GM23338 (cell line): ENCODE measurements at regions not wholly inside any gene's neighbourhood (a gene's known extent, or its start where the extent isn't known, plus 50 kb on each side); places are given as distances from the start of the nearest gene placed in this dataset.
A peak's percentile ranks its signal among the peaks of the same experiment; 100 is the strongest.

Source experiments
- ATAC-seq: fragments of 200-7000 bp; cut with Tn5 transposase; 3 replicates; pipeline ENCODE4 v1.9.1; 2020
- DNase-seq: peaks from one replicate; pipeline ENCODE4 v3.0.0-alpha.2; 2015; ENCODE audit warnings: low spot score
- H2AFZ ChIP-seq: fragments of 200-600 bp; sonication (generic); 2 replicates; pipeline ENCODE4 v1.8.0; 2016; ENCODE audit warnings: antibody characterized with exemption, mild to moderate bottlenecking, moderate library complexity
- H3F3A ChIP-seq: fragments of 200-600 bp; sonication (generic); replicated peaks from 2 replicates; pipeline ENCODE4 v1.8.0; 2017; ENCODE audit warnings: antibody characterized with exemption, mixed run types, low read depth
- H3K27ac ChIP-seq: fragments of 200-600 bp; sonication (generic); 2 replicates; pipeline ENCODE4 v1.6.1; 2016; ENCODE audit warnings: low read depth
- H3K27me3 ChIP-seq: fragments of 200-600 bp; sonication (generic); 2 replicates; pipeline ENCODE4 v1.8.0; 2016; ENCODE audit warnings: mild to moderate bottlenecking, mixed run types, moderate library complexity; ENCODE audit not compliant: insufficient read depth
- H3K36me3 ChIP-seq: fragments of 200-600 bp; sonication (generic); 2 replicates; pipeline ENCODE4 v1.8.0; 2016; ENCODE audit warnings: mild to moderate bottlenecking; ENCODE audit not compliant: insufficient read depth
- H3K4me1 ChIP-seq: fragments of 200-600 bp; sonication (generic); 2 replicates; pipeline ENCODE4 v1.8.0; 2016; ENCODE audit warnings: mild to moderate bottlenecking, moderate library complexity; ENCODE audit not compliant: insufficient read depth
- H3K4me2 ChIP-seq: fragments of 200-600 bp; sonication (generic); 2 replicates; pipeline ENCODE4 v1.7.1; 2017; ENCODE audit warnings: mixed run types
- H3K4me3 ChIP-seq: fragments of 200-600 bp; sonication (generic); 2 replicates; pipeline ENCODE4 v1.6.1; 2016; ENCODE audit warnings: mixed run types
- H3K79me2 ChIP-seq: fragments of 200-600 bp; sonication (generic); replicated peaks from 2 replicates; pipeline ENCODE4 v1.8.0; 2017; ENCODE audit warnings: mild to moderate bottlenecking; ENCODE audit not compliant: insufficient read depth
- H3K9me2 ChIP-seq: fragments of 200-600 bp; sonication (generic); 2 replicates; pipeline ENCODE4 v1.8.0; 2017; ENCODE audit not compliant: insufficient read depth
- H4K20me1 ChIP-seq: fragments of 200-600 bp; sonication (generic); replicated peaks from 2 replicates; pipeline ENCODE4 v1.8.0; 2017; ENCODE audit warnings: mild to moderate bottlenecking; ENCODE audit not compliant: insufficient read depth
- H3K27ac Mint-ChIP-seq: 2 replicates; pipeline ENCODE4 v1.8.0; 2020; ENCODE audit warnings: inconsistent platforms, mild to moderate bottlenecking, moderate library complexity, mixed read lengths
- H3K27me3 Mint-ChIP-seq: 3 replicates; pipeline ENCODE4 v1.8.0; 2022; ENCODE audit warnings: low read depth, mild to moderate bottlenecking, moderate library complexity, mixed read lengths, inconsistent platforms; ENCODE audit not compliant: insufficient read depth, poor library complexity
- H3K36me3 Mint-ChIP-seq: 3 replicates; pipeline ENCODE4 v1.8.0; 2021; ENCODE audit warnings: low read depth, mild to moderate bottlenecking, inconsistent platforms, moderate library complexity, mixed read lengths
- H3K4me1 Mint-ChIP-seq: 3 replicates; pipeline ENCODE4 v1.8.0; 2020; ENCODE audit warnings: mild to moderate bottlenecking, inconsistent platforms, mixed read lengths
- H3K4me3 Mint-ChIP-seq: 3 replicates; pipeline ENCODE4 v1.8.0; 2021; ENCODE audit warnings: moderate library complexity, mild to moderate bottlenecking, inconsistent platforms, mixed read lengths
- H3K9me3 Mint-ChIP-seq: 3 replicates; pipeline ENCODE4 v1.8.0; 2020; ENCODE audit warnings: moderate library complexity, mild to moderate bottlenecking, inconsistent platforms, mixed read lengths
- CREB1 ChIP-seq: fragments of 250-450 bp; sonication (Bioruptor Pico); IDR thresholded peaks from 2 replicates; pipeline ENCODE4 v1.5.0; 2020; ENCODE audit warnings: low read depth, mild to moderate bottlenecking, moderate library complexity
- CTCF ChIP-seq, 2 experiments: fragments of 200-600 bp in 1 of 2; sonication (generic) in 1 of 2; conservative IDR thresholded peaks; 2 replicates each; pipeline versions ENCODE4 v1.5.1 to v1.6.1; 2016 to 2017; ENCODE audit warnings: antibody characterized with exemption in 2 of 2, low read depth in 2 of 2, mild to moderate bottlenecking in 2 of 2, moderate library complexity in 1 of 2
- EZH2 ChIP-seq: fragments of 200-600 bp; sonication (generic); IDR thresholded peaks from one replicate; pipeline ENCODE4 v1.8.0; 2017; ENCODE audit warnings: antibody characterized with exemption, mild to moderate bottlenecking, low read depth; ENCODE audit not compliant: unreplicated experiment
- EZH2phosphoT487 ChIP-seq: fragments of 200-600 bp; sonication (generic); IDR thresholded peaks from one replicate; pipeline ENCODE4 v1.8.1; 2018; ENCODE audit warnings: antibody characterized with exemption; ENCODE audit not compliant: unreplicated experiment
- JUNB ChIP-seq: IDR thresholded peaks from one replicate; pipeline ENCODE4 v1.6.1; 2016; ENCODE audit warnings: antibody characterized with exemption; ENCODE audit not compliant: unreplicated experiment
- REST ChIP-seq: IDR thresholded peaks from one replicate; pipeline ENCODE4 v1.6.1; 2018; ENCODE audit warnings: antibody characterized with exemption; ENCODE audit not compliant: unreplicated experiment
- ZNF114 ChIP-seq: fragments of 250-450 bp; sonication (Bioruptor Pico); IDR thresholded peaks from 2 replicates; pipeline ENCODE4 v1.5.0; 2020; ENCODE audit warnings: mild to moderate bottlenecking, moderate library complexity
- ZNF331 ChIP-seq: fragments of 250-450 bp; sonication (Bioruptor Pico); IDR thresholded peaks from 2 replicates; pipeline ENCODE4 v1.5.0; 2020; ENCODE audit warnings: low read depth, mild to moderate bottlenecking, moderate library complexity
- TF ChIP-seq, protein P1 (sequence below): IDR thresholded peaks from 2 replicates; pipeline ENCODE4 v1.6.1; 2016; ENCODE audit warnings: antibody characterized with exemption

- Histone ChIP-seq H3K4me1 (no peaks in the 10 kb centered on the region), H4K20me1 (no peaks in the 10 kb centered on the region), H3K4me3 (no peak overlapping the region), H2AFZ (no peak overlapping the region), H3K79me2 (no peaks in the 10 kb centered on the region), H3F3A (no peaks in the 10 kb centered on the region), H3K36me3 (no peaks in the 10 kb centered on the region), H3K27ac (no peak overlapping the region), H3K27me3 (no peaks in the 10 kb centered on the region), H3K4me2 (no peak overlapping the region), H3K9me2 (no peaks in the 10 kb centered on the region)
- TF ChIP-seq CTCF (conservative IDR thresholded peaks at IDR 0.05; ENCODE audit: low read depth in 2 of 2) (no peak), EZH2 (no peak), ZNF331 (CRISPR knock-in tag) (no peak), EZH2phosphoT487 (no peak), REST (no peak), CREB1 (CRISPR knock-in tag) (no peak), ZNF114 (CRISPR knock-in tag) (no peak)
- no peak for DNase-seq
- H3K4me1 Mint-ChIP-seq = peaks cover 4% of the 10 kb centered on the region; the same call in 2 of the 3 replicates
- H3K4me3 Mint-ChIP-seq = no peak overlapping the region
- ATAC-seq = no peak
- no peaks in the 10 kb centered on the region for H3K36me3 Mint-ChIP-seq
- no peaks in the 10 kb centered on the region for H3K27me3 Mint-ChIP-seq
- H3K9me3 Mint-ChIP-seq = no peaks in the 10 kb centered on the region
- H3K27ac Mint-ChIP-seq = no peak overlapping the region
Observed at GRCh38 chr13:75932636-75933035, 296.5 kb downstream of the LMO7 start.

DNA sequence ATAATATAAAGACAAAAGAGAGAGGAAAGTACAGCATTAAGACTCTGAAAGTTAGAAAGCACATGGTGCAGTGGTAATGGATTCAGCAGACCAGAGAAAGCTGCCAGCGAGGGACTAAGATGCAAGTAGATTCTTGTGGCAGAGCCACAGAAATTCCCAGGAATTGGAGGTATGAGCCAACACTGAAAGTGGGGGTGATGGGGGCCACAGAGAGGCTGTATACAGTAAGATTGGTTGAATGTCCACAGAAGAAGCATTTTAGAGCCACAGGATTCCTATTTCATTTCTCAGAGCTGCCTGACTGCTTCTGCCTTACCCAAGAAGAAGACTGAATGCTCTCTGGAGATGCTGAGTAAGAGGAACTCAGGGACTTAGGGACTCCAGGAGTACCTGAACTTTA lies 295.0 kb downstream of the LMO7 start:
- no peaks in the 10 kb centered on the region for H3K27me3 ChIP-seq
- no peak for DNase-seq
- no peaks in the 10 kb centered on the region for H3K4me1 ChIP-seq
- no peak overlapping the region for H3K4me2 ChIP-seq
- no peak overlapping the region for H3K4me3 ChIP-seq
- no peaks in the 10 kb centered on the region for H4K20me1 ChIP-seq
- H3K4me1 Mint-ChIP-seq = peaks cover 2% of the 10 kb centered on the region; the same call in 2 of the 3 replicates
- 0 out of 2 replicates have a peak overlapping the region, but pooled peaks have one; percentile 2 for H2AFZ ChIP-seq
- H3K27ac Mint-ChIP-seq = peak overlapping the region; percentile 54; the same call in 1 of the 2 replicates
- no peaks in the 10 kb centered on the region for H3K36me3 ChIP-seq
- no peak for ATAC-seq
- H3K27ac ChIP-seq = no peak overlapping the region
- H3K36me3 Mint-ChIP-seq = no peaks in the 10 kb centered on the region
- H3K4me3 Mint-ChIP-seq = no peak overlapping the region
- H3K9me3 Mint-ChIP-seq = no peaks in the 10 kb centered on the region
- H3K79me2 ChIP-seq = no peaks in the 10 kb centered on the region
- no peaks in the 10 kb centered on the region for H3K27me3 Mint-ChIP-seq
- H3F3A ChIP-seq = no peaks in the 10 kb centered on the region
- H3K9me2 ChIP-seq = no peaks in the 10 kb centered on the region
- TF ChIP-seq CTCF (conservative IDR thresholded peaks at IDR 0.05; ENCODE audit: low read depth in 2 of 2) (no peak), JUNB (no peak), EZH2 (no peak), ZNF331 (CRISPR knock-in tag) (no peak), CREB1 (CRISPR knock-in tag) (no peak)
- TF ChIP-seq, protein P1, sequence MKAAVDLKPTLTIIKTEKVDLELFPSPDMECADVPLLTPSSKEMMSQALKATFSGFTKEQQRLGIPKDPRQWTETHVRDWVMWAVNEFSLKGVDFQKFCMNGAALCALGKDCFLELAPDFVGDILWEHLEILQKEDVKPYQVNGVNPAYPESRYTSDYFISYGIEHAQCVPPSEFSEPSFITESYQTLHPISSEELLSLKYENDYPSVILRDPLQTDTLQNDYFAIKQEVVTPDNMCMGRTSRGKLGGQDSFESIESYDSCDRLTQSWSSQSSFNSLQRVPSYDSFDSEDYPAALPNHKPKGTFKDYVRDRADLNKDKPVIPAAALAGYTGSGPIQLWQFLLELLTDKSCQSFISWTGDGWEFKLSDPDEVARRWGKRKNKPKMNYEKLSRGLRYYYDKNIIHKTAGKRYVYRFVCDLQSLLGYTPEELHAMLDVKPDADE = no peak
